Right lobe of liver (tissue), 4 donors: ENCODE measurements at regions not wholly inside any gene's neighbourhood (a gene's known extent, or its start where the extent isn't known, plus 50 kb on each side); places are given as distances from the start of the nearest gene placed in this dataset.

Experiments
- CTCF ChIP-seq, 4 donors: fragments of 200-600 bp in 3 of 4; fragments of 450-650 bp in 1 of 4; IDR thresholded peaks; one replicate each; pipeline versions ENCODE4 v1.5.1 to v1.8.0; 2016 to 2022; ENCODE audit warnings: antibody characterized with exemption in 4 of 4, mild to moderate bottlenecking in 2 of 4
- POLR2A ChIP-seq: fragments of 450-650 bp; IDR thresholded peaks from one replicate; pipeline ENCODE4 v1.6.1; 2017; ENCODE audit warnings: antibody characterized with exemption, mild to moderate bottlenecking
- donor health status: DM: no; HTN: no; CAD: no.
- donor health status: DM: no; HTN: no; CAD: no.
- donor health status: DM: no; HTN: yes; CAD: no.

- TF ChIP-seq CTCF (IDR thresholded peaks at IDR 0.05) = no peak
- no peak for TF ChIP-seq POLR2A
Observed at GRCh38 chr15:69513986-69514385, 61.4 kb downstream of the RPLP1 start.
